Retinal pigment epithelial cell (primary cell): ENCODE measurements at regions not wholly inside any gene's neighbourhood (a gene's known extent, or its start where the extent isn't known, plus 50 kb on each side); places are given as distances from the start of the nearest gene placed in this dataset.

Source experiments
- DNase-seq: peaks from one replicate; pipeline ENCODE4 v3.0.0-alpha.2; 2010; ENCODE audit warnings: low read depth
- H3K4me3 ChIP-seq: 2 replicates; pipeline ENCODE4 v1.5.1; 2011; ENCODE audit warnings: mild to moderate bottlenecking, low read length, control low read depth, moderate library complexity
- TF ChIP-seq, protein P1 (sequence below): conservative IDR thresholded peaks from 2 replicates; pipeline ENCODE4 v1.5.1; 2011; ENCODE audit warnings: low read depth, low read length, control low read depth, inconsistent platforms

DNA sequence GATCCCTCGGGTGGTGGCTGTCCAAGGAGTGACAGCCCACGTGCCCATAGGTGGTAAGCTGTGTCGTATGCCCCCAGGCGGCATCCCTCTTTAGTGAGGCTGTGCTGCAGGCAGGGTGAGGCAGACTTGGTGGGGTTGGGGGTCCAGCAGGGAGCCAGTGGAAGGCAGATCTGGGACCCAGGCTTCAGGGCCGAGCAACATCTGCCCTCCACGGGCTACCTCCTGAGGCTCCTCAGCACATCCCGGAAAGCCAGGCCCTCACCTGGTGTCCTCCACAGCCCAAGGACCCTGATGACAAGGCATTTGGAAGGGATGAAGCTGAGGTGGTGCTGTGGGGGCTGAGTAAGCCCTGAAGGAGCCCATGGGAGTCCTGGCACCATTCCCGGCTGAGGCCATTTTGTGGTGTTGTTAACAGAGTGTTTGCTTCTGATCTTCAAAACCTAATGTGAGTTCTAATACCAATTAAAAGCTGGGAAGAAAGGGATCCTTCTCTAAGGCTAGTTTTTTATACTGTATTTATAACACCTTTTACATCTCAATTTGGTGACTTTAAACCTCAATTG, 295.8 kb upstream of the IRX2 start:
- DNase-seq: no peak
- TF ChIP-seq, protein P1, sequence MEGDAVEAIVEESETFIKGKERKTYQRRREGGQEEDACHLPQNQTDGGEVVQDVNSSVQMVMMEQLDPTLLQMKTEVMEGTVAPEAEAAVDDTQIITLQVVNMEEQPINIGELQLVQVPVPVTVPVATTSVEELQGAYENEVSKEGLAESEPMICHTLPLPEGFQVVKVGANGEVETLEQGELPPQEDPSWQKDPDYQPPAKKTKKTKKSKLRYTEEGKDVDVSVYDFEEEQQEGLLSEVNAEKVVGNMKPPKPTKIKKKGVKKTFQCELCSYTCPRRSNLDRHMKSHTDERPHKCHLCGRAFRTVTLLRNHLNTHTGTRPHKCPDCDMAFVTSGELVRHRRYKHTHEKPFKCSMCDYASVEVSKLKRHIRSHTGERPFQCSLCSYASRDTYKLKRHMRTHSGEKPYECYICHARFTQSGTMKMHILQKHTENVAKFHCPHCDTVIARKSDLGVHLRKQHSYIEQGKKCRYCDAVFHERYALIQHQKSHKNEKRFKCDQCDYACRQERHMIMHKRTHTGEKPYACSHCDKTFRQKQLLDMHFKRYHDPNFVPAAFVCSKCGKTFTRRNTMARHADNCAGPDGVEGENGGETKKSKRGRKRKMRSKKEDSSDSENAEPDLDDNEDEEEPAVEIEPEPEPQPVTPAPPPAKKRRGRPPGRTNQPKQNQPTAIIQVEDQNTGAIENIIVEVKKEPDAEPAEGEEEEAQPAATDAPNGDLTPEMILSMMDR: no peak
- no peak overlapping the region for H3K4me3 ChIP-seq

DNA sequence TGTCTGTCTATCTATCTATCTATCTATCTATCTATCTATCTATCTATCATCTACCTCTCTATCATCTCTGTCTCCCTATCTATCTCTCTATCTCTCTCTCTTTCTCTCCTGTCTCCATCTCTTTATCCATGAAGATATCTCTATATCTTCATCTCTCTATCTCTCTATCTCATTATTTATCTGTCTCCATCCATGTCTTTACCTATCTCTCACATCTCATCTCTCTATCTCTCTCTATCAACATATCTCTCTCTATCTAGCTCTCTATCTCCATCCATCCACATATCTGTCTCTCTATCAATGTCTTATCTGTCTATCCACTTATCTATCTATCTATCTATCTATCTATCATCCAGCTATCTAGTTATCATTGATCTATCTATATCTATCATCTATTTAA, 292.1 kb upstream of the IRX2 start:
- H3K4me3 ChIP-seq: no peak overlapping the region
- DNase-seq: no peak
- TF ChIP-seq, protein P1: no peak

DNA sequence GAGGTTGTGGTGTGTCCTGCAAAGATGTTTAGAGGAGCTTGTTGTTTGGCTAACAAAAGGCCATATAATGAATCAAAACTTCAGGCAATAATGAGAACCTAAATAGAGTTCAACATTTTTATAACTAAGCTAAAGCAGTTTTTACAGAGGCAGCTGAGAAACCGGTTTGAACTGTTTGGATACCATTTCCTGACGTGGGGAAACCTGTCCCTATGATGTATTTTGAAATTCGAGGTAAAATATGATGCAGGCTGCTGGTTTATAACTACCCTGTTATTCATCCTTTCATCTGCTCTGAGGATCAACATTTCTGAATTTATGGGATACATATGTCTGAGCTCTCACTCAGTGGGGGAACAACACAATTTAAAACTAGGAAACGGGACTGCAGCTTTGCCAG, 289.5 kb upstream of the IRX2 start:
- no peak overlapping the region for H3K4me3 ChIP-seq
- TF ChIP-seq, protein P1: no peak
- no peak for DNase-seq

DNA sequence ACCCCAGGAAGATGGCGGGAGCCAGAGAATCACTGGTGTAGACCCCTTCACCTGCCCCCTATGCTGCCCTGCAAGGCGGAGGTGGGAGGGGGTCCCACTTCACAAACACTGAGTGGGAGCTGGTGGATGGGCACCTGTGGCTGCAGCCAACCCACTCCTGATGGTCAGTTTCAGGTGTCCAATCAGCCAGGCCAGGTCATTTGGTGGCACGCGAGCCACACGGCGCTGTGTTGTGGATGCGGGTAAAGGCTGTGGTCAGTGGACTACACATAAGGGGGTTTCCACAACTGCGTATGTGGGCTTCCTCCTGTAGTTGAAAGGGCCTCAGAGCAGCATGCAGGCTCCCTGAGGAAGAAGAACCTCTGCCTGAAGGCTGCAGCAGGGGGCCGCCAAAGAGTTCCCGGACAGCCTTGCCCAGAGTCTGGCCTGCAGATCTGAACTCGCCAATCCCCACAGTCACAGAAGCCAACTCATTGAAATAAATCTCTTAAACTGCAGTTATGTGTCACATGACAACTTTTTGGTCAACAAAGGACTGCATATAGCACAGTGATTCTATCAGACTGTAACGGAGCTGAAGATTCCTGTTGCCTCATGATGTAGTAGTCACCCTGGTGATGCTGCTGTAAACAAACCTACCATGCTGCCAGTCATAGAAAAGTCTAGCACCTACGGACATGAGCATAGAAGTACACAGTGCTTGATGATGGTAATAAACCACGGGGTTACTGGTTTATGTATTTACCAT, 284.7 kb upstream of the IRX2 start:
- H3K4me3 ChIP-seq: no peak overlapping the region
- TF ChIP-seq, protein P1: no peak
- DNase-seq: no peak

DNA sequence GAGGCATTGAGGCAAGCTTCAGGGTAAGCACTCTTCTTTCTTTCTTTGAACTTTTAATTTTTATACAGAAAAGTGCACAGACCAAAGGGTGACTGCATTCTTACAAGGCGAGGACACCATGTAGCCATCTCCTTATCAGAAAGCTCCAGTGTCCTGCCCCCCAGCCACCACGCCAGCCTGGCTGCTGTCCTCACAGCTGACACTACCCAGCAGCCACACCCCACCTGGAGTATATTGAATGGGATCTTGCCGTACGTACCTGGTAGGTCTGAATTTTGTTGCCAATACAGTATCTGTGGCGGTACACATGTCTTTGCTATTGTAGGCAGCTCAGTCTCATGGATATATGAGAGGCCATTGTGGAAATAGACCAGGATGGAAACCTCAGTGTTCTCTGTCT, 284.0 kb upstream of the IRX2 start:
- TF ChIP-seq, protein P1: no peak
- DNase-seq: no peak
- no peak overlapping the region for H3K4me3 ChIP-seq

DNA sequence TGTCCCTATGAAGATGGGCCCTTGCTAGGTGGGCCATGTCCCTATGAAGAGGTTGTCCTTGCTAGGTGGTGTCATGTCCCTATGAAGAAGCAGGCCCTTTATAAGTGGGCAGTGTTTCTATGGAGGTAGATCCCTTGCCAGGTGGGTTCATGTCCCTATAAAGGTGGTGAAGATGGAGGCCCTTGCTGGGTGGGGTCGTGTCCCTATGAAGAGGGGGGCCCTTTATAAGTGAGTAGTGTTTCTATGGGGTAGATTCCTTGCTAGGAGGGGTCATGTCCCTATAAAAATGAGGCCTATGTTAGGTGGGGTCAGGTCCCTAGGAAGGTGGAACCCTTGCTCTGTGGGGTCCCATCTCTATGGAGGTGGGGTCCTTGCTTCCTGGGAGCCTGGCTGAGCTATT, 283.4 kb upstream of the IRX2 start:
- no peak for DNase-seq
- H3K4me3 ChIP-seq: no peak overlapping the region
- TF ChIP-seq, protein P1: no peak

DNA sequence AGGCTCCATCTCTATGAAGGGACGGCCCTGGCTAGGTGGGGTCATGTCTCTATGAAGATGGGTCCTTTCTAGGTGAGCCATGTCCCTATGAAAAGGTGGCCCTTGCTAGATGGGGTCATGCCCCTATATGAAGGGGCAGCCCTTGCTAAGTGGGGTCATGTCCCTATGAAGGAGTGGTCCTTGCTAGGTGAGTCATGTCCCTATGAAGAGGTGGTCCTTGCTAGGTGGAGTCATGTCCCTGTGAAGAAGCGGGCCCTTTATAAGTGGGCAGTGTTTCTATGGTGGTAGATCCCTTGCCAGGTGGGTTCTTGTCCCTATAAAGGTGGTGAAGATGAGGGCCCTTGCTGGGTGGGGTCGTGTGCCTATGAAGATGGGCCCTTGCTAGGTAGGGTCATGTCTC, 283.0 kb upstream of the IRX2 start:
- TF ChIP-seq, protein P1: no peak
- DNase-seq: no peak
- no peak overlapping the region for H3K4me3 ChIP-seq
